Activated naive CD4-positive, alpha-beta T cell treated with anti-CD3 and anti-CD28 coated beads, Interleukin-2, amount 10 ng/mL, durations not matched to agents 7 days and 5 days (primary cell): ENCODE measurements at regions not wholly inside any gene's neighbourhood (a gene's known extent, or its start where the extent isn't known, plus 50 kb on each side); places are given as distances from the start of the nearest gene placed in this dataset.

Experiments used
- CTCF ChIA-PET: fragments of 350-600 bp; sonication (Branson Sonifier 250); formaldehyde crosslinking; loops from one replicate; lab custom pipeline; 2021; ENCODE audit warnings: antibody characterized with exemption; lab: Charles Lee
- DNase-seq: peaks from one replicate; pipeline ENCODE4 v3.0.0-alpha.2; 2020
- H3K27ac Mint-ChIP-seq: one replicate; pipeline ENCODE4 v1.8.0; 2021; ENCODE audit warnings: mild to moderate bottlenecking, moderate library complexity, mixed read lengths
- H3K27me3 Mint-ChIP-seq: one replicate; pipeline ENCODE4 v1.8.0; 2021; ENCODE audit warnings: mild to moderate bottlenecking, mixed read lengths
- H3K36me3 Mint-ChIP-seq: one replicate; pipeline ENCODE4 v1.8.0; 2021; ENCODE audit warnings: mixed read lengths
- H3K4me1 Mint-ChIP-seq: one replicate; pipeline ENCODE4 v1.8.0; 2021; ENCODE audit warnings: mixed read lengths
- H3K4me3 Mint-ChIP-seq: one replicate; pipeline ENCODE4 v1.8.0; 2021; ENCODE audit warnings: mild to moderate bottlenecking, moderate library complexity, mixed read lengths
- H3K9me3 Mint-ChIP-seq: one replicate; pipeline ENCODE4 v1.8.0; 2021; ENCODE audit warnings: mixed read lengths

- H3K36me3 Mint-ChIP-seq, result no peaks in the 10 kb centered on the region
- CTCF ChIA-PET, result no interaction called here
- H3K4me1 Mint-ChIP-seq, result no peaks in the 10 kb centered on the region
- no peaks in the 10 kb centered on the region for H3K9me3 Mint-ChIP-seq
- no peaks in the 10 kb centered on the region for H3K27me3 Mint-ChIP-seq
- DNase-seq, result no peak
- H3K27ac Mint-ChIP-seq, result no peak overlapping the region
- H3K4me3 Mint-ChIP-seq, result no peak overlapping the region
Observed at GRCh38 chr20:48202334-48203113, 417.2 kb upstream of the SULF2 start.

DNA sequence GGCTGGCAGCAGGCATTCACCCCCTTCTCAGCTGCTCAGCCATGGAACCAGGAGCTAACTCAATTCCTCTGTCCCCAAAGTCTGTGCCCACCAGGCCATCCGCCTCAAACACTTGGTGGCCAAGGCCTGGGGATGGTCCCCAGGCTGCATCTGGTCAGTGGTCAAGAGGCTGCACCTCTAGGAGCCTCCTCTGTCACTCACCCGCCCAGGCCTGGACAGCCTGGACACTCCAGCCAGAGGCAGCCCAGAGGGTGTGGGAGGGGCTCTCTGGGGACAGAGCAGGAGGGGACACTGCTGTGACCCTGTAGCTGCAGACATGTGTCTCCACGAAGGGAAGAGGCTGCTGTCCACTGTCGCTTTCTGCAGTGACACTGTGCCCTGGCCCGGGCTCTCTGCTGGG is 416.6 kb upstream of the SULF2 start:
- H3K36me3 Mint-ChIP-seq, result no peaks in the 10 kb centered on the region
- CTCF ChIA-PET, result no interaction called here
- H3K4me3 Mint-ChIP-seq, result no peak overlapping the region
- no peak for DNase-seq
- H3K27me3 Mint-ChIP-seq, result no peaks in the 10 kb centered on the region
- H3K27ac Mint-ChIP-seq, result no peak overlapping the region
- H3K4me1 Mint-ChIP-seq, result no peaks in the 10 kb centered on the region
- no peaks in the 10 kb centered on the region for H3K9me3 Mint-ChIP-seq

GRCh38 chr20:48201188-48201587 is 415.9 kb upstream of the SULF2 start:
- CTCF ChIA-PET, result no interaction called here
- H3K36me3 Mint-ChIP-seq, result no peaks in the 10 kb centered on the region
- no peak overlapping the region for H3K4me3 Mint-ChIP-seq
- no peaks in the 10 kb centered on the region for H3K4me1 Mint-ChIP-seq
- H3K9me3 Mint-ChIP-seq, result no peaks in the 10 kb centered on the region
- DNase-seq, result no peak
- no peak overlapping the region for H3K27ac Mint-ChIP-seq
- H3K27me3 Mint-ChIP-seq, result no peaks in the 10 kb centered on the region

DNA sequence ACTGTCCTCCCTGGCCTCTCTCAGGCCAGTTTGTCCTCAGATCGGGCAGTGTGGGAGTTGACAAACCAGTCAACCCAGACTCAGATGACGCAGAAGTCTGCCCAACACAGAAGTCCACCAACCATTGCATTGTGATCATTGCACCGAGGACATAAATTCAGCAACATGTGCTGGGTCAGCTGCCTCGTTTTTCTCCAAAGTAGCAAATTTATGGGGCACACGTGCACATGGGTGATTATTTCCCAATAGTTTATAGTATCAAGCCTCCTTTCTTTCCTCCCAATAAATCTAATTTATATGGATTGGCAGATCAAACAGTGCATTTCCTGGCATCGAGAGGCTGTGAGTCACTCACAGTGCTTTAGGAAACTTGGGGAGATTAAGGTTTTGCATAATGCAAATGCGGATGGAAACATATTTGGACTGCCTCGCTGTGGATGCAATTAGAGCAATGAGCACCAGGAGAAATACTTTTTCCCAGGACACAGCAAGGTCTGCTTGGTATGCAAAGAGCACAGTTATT is 413.7 kb upstream of the SULF2 start:
- Mint-ChIP-seq H3K4me1 (no peaks in the 10 kb centered on the region), H3K9me3 (no peaks in the 10 kb centered on the region), H3K4me3 (no peak overlapping the region), H3K36me3 (no peaks in the 10 kb centered on the region), H3K27me3 (no peaks in the 10 kb centered on the region), H3K27ac (no peak overlapping the region)
- DNase-seq, result no peak
- CTCF ChIA-PET, result no interaction called here

DNA sequence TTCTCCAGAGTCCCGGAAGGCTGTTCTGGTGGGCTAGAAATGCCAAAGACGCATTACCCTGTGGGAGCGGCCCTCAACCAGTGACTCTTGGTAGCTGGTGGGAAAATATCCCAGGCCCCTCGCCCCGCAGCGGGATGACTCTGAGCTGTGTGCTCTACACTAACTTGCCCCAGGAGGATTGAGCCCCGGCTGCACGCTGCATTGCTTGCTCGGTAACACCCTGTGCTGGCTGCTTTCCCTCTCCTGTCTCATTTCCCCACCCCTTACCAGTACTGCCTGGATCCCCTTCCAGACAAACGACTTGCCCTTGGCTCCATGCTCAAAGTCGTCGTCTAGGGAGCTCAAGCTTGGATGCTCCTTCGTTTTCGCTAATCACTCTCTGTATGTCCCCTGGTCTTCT is 411.8 kb upstream of the SULF2 start:
- CTCF ChIA-PET, result no interaction called here
- H3K36me3 Mint-ChIP-seq, result no peaks in the 10 kb centered on the region
- H3K27me3 Mint-ChIP-seq, result no peaks in the 10 kb centered on the region
- no peak for DNase-seq
- no peaks in the 10 kb centered on the region for H3K4me1 Mint-ChIP-seq
- H3K9me3 Mint-ChIP-seq, result no peaks in the 10 kb centered on the region
- no peak overlapping the region for H3K27ac Mint-ChIP-seq
- H3K4me3 Mint-ChIP-seq, result no peak overlapping the region

- no peak for DNase-seq
- Mint-ChIP-seq H3K27ac (no peak overlapping the region), H3K27me3 (no peaks in the 10 kb centered on the region), H3K4me3 (no peak overlapping the region), H3K9me3 (no peaks in the 10 kb centered on the region), H3K4me1 (no peaks in the 10 kb centered on the region), H3K36me3 (no peaks in the 10 kb centered on the region)
- CTCF ChIA-PET, result no interaction called here
Observed at GRCh38 chr20:48196486-48196885, 411.2 kb upstream of the SULF2 start.

- no peak for DNase-seq
- no peak overlapping the region for H3K27ac Mint-ChIP-seq
- H3K4me1 Mint-ChIP-seq, result no peaks in the 10 kb centered on the region
- no peaks in the 10 kb centered on the region for H3K36me3 Mint-ChIP-seq
- no peak overlapping the region for H3K4me3 Mint-ChIP-seq
- H3K27me3 Mint-ChIP-seq, result no peaks in the 10 kb centered on the region
- no peaks in the 10 kb centered on the region for H3K9me3 Mint-ChIP-seq
- CTCF ChIA-PET, result no interaction called here
Observed at GRCh38 chr20:48196001-48196400, 410.7 kb upstream of the SULF2 start.

GRCh38 chr20:48195121-48195870 is 410.0 kb upstream of the SULF2 start:
- no peak overlapping the region for H3K4me3 Mint-ChIP-seq
- H3K4me1 Mint-ChIP-seq, result no peaks in the 10 kb centered on the region
- no peaks in the 10 kb centered on the region for H3K27me3 Mint-ChIP-seq
- no peak for DNase-seq
- H3K9me3 Mint-ChIP-seq, result no peaks in the 10 kb centered on the region
- H3K36me3 Mint-ChIP-seq, result no peaks in the 10 kb centered on the region
- H3K27ac Mint-ChIP-seq, result no peak overlapping the region
- CTCF ChIA-PET, result no interaction called here

- Mint-ChIP-seq H3K27me3 (no peaks in the 10 kb centered on the region), H3K36me3 (no peaks in the 10 kb centered on the region), H3K4me3 (no peak overlapping the region), H3K27ac (no peak overlapping the region), H3K4me1 (no peaks in the 10 kb centered on the region), H3K9me3 (no peaks in the 10 kb centered on the region)
- DNase-seq, result no peak
- CTCF ChIA-PET, result no interaction called here
Observed at GRCh38 chr20:48194583-48194982, 409.3 kb upstream of the SULF2 start.

- no peak for DNase-seq
- Mint-ChIP-seq H3K9me3 (no peaks in the 10 kb centered on the region), H3K27me3 (no peaks in the 10 kb centered on the region), H3K4me1 (no peaks in the 10 kb centered on the region), H3K4me3 (no peak overlapping the region), H3K36me3 (no peaks in the 10 kb centered on the region), H3K27ac (no peak overlapping the region)
- CTCF ChIA-PET, result no interaction called here
Observed at GRCh38 chr20:48193627-48194425, 408.5 kb upstream of the SULF2 start.

- Mint-ChIP-seq H3K27me3 (no peaks in the 10 kb centered on the region), H3K4me3 (no peak overlapping the region), H3K4me1 (no peaks in the 10 kb centered on the region), H3K9me3 (no peaks in the 10 kb centered on the region), H3K27ac (no peak overlapping the region), H3K36me3 (no peaks in the 10 kb centered on the region)
- no peak for DNase-seq
- CTCF ChIA-PET, result no interaction called here
Observed at GRCh38 chr20:48192109-48192508, 406.8 kb upstream of the SULF2 start.

DNA sequence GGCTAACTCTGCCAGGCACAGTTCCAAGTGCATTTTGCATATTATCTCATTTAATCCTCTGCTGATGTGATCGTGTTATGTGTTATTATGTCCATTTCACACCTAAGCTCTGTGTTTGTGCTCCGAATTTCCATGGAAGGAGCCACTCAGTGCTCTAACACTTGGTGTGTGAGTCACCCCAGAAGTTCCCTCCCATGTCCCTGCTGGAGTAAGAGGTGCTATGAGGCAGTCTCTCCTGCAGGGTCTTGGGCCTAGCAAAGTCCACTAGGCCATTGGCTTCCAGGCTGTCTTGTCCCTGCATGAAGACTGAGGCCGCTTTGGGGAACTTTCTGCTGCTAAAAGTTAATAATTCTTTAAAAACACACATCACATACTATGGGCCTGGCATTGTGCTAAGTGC is 405.9 kb upstream of the SULF2 start:
- CTCF ChIA-PET, result no interaction called here
- Mint-ChIP-seq H3K4me1 (no peaks in the 10 kb centered on the region), H3K9me3 (no peaks in the 10 kb centered on the region), H3K36me3 (no peaks in the 10 kb centered on the region), H3K27me3 (no peaks in the 10 kb centered on the region), H3K27ac (no peak overlapping the region), H3K4me3 (no peak overlapping the region)
- no peak for DNase-seq

DNA sequence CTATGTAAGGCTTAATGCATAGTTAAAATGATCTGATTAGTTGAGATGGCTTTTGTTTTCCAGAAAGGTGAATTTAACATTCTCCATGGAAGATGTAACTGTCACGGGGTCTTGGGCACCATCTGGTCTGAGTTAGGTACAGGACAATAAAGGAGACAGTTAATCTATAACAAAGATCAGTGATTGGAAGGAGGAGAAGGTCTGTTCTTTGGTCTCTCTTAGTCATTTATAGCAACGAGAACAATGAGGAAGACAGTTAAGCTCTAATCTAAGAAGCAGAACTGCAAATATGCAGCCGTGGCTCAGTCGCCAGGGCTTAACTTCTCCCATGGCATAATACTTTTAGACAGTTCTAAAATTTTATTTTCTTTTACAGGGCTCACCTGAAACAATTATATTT is 405.5 kb upstream of the SULF2 start:
- no peak for DNase-seq
- no peaks in the 10 kb centered on the region for H3K36me3 Mint-ChIP-seq
- H3K4me1 Mint-ChIP-seq, result no peaks in the 10 kb centered on the region
- no peaks in the 10 kb centered on the region for H3K27me3 Mint-ChIP-seq
- H3K27ac Mint-ChIP-seq, result no peak overlapping the region
- H3K9me3 Mint-ChIP-seq, result no peaks in the 10 kb centered on the region
- CTCF ChIA-PET, result no interaction called here
- no peak overlapping the region for H3K4me3 Mint-ChIP-seq

DNA sequence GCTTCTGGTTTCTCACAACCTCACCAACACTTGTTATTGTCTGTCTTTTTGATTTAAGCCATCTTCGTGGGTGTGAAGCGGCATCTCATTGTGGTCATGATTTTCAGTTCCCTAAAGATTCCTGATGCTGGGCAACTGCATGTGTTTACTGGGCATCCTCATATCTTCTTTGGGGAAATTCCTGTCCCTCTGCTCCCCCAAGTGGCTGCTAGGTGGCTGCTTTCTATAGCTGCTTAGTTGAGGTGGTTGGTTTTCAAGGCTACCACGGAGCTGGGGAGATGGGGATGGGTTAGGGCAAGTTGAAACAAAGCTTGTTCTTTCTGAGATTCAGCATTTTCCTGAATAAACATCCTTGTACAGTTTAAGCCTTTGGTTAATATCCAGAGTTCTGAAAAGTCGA is 403.9 kb upstream of the SULF2 start:
- Mint-ChIP-seq H3K4me1 (no peaks in the 10 kb centered on the region), H3K9me3 (no peaks in the 10 kb centered on the region), H3K36me3 (no peaks in the 10 kb centered on the region), H3K27me3 (no peaks in the 10 kb centered on the region), H3K27ac (no peak overlapping the region), H3K4me3 (no peak overlapping the region)
- CTCF ChIA-PET, result no interaction called here
- no peak for DNase-seq
